ENCODE measurements at regions not wholly inside any gene's neighbourhood (a gene's known extent, or its start where the extent isn't known, plus 50 kb on each side); places are given as distances from the start of the nearest gene placed in this dataset.
A peak's percentile ranks its signal among the peaks of the same experiment; 100 is the strongest.

DNA sequence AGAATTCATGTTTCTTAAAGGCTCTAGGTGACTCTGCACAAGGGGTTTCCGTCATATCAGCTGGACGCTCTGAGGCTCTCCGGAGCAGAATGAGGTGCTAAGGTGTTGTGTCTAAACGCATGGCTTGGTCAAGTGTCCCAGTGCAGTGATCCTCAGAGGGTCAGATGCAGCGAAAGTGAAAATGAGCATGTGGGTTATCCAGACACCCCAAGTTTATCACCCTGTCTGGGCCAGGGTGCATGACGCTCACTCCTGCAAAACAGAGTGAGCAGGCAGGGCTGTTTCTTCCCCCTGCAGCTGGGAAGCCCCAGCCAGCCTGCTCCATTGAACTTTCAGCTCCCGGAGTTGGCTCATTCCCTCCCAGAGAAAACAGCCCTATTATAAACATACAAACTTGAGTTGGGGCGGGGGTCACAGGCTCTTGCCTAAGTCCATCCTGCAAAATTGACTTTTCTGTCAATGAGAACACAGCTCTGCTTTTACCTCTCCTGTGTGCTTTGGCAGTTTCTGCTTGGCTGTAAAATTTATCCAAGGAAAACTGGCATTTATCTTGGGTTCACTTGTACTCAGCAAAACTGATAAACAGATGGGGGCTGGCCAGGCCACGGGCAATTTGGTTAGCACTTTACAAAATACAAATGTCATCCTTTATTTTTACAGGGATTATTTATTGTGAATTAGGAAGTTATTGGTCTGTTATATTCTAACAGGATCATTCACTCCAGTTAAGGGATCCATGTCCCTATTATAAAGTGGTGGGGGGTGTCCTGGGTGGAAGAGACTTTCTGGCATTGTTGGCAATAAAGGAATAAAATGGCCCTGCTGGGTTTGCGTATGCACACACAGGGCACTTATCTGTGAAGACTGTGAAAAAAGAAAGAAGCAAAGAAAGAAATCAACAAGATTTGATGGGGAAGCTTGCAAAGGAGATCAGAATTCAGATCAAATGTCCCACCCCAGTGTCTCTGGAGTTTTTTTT, 154.9 kb downstream of the FOXA2 start (continued):
- TF ChIP-seq, protein P1, sequence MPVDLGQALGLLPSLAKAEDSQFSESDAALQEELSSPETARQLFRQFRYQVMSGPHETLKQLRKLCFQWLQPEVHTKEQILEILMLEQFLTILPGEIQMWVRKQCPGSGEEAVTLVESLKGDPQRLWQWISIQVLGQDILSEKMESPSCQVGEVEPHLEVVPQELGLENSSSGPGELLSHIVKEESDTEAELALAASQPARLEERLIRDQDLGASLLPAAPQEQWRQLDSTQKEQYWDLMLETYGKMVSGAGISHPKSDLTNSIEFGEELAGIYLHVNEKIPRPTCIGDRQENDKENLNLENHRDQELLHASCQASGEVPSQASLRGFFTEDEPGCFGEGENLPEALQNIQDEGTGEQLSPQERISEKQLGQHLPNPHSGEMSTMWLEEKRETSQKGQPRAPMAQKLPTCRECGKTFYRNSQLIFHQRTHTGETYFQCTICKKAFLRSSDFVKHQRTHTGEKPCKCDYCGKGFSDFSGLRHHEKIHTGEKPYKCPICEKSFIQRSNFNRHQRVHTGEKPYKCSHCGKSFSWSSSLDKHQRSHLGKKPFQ (CRISPR knock-in tag; IDR thresholded peaks at IDR 0.05; ENCODE audit: insufficient replicate concordance) = no peak
- TF ChIP-seq, protein P2, sequence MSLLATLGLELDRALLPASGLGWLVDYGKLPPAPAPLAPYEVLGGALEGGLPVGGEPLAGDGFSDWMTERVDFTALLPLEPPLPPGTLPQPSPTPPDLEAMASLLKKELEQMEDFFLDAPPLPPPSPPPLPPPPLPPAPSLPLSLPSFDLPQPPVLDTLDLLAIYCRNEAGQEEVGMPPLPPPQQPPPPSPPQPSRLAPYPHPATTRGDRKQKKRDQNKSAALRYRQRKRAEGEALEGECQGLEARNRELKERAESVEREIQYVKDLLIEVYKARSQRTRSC (CRISPR knock-in tag; IDR thresholded peaks at IDR 0.05; ENCODE audit: low read depth) = no peak
- TF ChIP-seq, protein P3, sequence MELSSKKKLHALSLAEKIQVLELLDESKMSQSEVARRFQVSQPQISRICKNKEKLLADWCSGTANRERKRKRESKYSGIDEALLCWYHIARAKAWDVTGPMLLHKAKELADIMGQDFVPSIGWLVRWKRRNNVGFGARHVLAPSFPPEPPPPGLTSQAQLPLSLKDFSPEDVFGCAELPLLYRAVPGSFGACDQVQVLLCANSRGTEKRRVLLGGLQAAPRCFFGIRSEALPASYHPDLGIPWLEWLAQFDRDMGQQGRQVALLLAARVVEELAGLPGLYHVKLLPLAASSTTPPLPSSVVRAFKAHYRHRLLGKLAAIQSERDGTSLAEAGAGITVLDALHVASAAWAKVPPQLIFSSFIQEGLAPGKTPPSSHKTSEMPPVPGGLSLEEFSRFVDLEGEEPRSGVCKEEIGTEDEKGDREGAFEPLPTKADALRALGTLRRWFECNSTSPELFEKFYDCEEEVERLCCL (CRISPR knock-in tag; IDR thresholded peaks at IDR 0.05; ENCODE audit: borderline replicate concordance) = no peak
- TF ChIP-seq, protein P4, sequence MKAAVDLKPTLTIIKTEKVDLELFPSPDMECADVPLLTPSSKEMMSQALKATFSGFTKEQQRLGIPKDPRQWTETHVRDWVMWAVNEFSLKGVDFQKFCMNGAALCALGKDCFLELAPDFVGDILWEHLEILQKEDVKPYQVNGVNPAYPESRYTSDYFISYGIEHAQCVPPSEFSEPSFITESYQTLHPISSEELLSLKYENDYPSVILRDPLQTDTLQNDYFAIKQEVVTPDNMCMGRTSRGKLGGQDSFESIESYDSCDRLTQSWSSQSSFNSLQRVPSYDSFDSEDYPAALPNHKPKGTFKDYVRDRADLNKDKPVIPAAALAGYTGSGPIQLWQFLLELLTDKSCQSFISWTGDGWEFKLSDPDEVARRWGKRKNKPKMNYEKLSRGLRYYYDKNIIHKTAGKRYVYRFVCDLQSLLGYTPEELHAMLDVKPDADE (CRISPR knock-in tag; IDR thresholded peaks at IDR 0.05) = no peak
- TF ChIP-seq TSC22D2 (CRISPR knock-in tag; IDR thresholded peaks at IDR 0.05; ENCODE audit: borderline replicate concordance) = no peak
- no peak for TF ChIP-seq HOXA9 (CRISPR knock-in tag; IDR thresholded peaks at IDR 0.05; ENCODE audit: borderline replicate concordance)
- no peak for TF ChIP-seq PRPF4 (IDR thresholded peaks at IDR 0.05; ENCODE audit: low read depth, low read length, poor library complexity, severe bottlenecking)
- TF ChIP-seq, protein P5, sequence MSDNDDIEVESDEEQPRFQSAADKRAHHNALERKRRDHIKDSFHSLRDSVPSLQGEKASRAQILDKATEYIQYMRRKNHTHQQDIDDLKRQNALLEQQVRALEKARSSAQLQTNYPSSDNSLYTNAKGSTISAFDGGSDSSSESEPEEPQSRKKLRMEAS (IDR thresholded peaks at IDR 0.05) = no peak
- TF ChIP-seq, protein P6, sequence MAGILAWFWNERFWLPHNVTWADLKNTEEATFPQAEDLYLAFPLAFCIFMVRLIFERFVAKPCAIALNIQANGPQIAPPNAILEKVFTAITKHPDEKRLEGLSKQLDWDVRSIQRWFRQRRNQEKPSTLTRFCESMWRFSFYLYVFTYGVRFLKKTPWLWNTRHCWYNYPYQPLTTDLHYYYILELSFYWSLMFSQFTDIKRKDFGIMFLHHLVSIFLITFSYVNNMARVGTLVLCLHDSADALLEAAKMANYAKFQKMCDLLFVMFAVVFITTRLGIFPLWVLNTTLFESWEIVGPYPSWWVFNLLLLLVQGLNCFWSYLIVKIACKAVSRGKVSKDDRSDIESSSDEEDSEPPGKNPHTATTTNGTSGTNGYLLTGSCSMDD (CRISPR knock-in tag; IDR thresholded peaks at IDR 0.05) = no peak
- TF ChIP-seq, protein P7, sequence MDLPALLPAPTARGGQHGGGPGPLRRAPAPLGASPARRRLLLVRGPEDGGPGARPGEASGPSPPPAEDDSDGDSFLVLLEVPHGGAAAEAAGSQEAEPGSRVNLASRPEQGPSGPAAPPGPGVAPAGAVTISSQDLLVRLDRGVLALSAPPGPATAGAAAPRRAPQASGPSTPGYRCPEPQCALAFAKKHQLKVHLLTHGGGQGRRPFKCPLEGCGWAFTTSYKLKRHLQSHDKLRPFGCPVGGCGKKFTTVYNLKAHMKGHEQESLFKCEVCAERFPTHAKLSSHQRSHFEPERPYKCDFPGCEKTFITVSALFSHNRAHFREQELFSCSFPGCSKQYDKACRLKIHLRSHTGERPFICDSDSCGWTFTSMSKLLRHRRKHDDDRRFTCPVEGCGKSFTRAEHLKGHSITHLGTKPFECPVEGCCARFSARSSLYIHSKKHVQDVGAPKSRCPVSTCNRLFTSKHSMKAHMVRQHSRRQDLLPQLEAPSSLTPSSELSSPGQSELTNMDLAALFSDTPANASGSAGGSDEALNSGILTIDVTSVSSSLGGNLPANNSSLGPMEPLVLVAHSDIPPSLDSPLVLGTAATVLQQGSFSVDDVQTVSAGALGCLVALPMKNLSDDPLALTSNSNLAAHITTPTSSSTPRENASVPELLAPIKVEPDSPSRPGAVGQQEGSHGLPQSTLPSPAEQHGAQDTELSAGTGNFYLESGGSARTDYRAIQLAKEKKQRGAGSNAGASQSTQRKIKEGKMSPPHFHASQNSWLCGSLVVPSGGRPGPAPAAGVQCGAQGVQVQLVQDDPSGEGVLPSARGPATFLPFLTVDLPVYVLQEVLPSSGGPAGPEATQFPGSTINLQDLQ (CRISPR knock-in tag; IDR thresholded peaks at IDR 0.05) = peak; percentile 39; the same call in 1 of the 2 replicates
- no peak for TF ChIP-seq REXO4 (CRISPR knock-in tag; IDR thresholded peaks at IDR 0.05; ENCODE audit: borderline replicate concordance)
- TF ChIP-seq GTF2F1 (IDR thresholded peaks at IDR 0.05; ENCODE audit: low read length) = no peak
- TF ChIP-seq, protein P8, sequence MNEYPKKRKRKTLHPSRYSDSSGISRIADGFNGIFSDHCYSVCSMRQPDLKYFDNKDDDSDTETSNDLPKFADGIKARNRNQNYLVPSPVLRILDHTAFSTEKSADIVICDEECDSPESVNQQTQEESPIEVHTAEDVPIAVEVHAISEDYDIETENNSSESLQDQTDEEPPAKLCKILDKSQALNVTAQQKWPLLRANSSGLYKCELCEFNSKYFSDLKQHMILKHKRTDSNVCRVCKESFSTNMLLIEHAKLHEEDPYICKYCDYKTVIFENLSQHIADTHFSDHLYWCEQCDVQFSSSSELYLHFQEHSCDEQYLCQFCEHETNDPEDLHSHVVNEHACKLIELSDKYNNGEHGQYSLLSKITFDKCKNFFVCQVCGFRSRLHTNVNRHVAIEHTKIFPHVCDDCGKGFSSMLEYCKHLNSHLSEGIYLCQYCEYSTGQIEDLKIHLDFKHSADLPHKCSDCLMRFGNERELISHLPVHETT (CRISPR knock-in tag; conservative IDR thresholded peaks at IDR 0.05) = no peak; the same call in 1 of the 2 replicates
- peak; percentile 80 for TF ChIP-seq ZNF816 (CRISPR knock-in tag; IDR thresholded peaks at IDR 0.05; ENCODE audit: borderline replicate concordance)
- no peak for TF ChIP-seq ZFYVE20 (CRISPR knock-in tag; IDR thresholded peaks at IDR 0.05; ENCODE audit: borderline replicate concordance, low read depth)

All from HepG2 (cell line).